Panc1 (cell line): ENCODE measurements at regions not wholly inside any gene's neighbourhood (a gene's known extent, or its start where the extent isn't known, plus 50 kb on each side); places are given as distances from the start of the nearest gene placed in this dataset.

Experiments used
- ATAC-seq: fragments of 200-7000 bp; cut with Tn5 transposase; 2 replicates; pipeline ENCODE4 v1.9.1; 2020; ENCODE audit warnings: mild to moderate bottlenecking, moderate library complexity
- BruUV-seq: library from RNA; stranded (reverse); fragments of 400-500 nt; replicated peaks from 2 replicates; lab custom pipeline; 2021; lab: Mats Ljungman, UMichigan
- CTCF ChIA-PET: fragments of 300-600 bp; sonication (Branson Sonifier 250); formaldehyde crosslinking; loops from one replicate; lab custom pipeline; 2022; ENCODE audit warnings: antibody characterized with exemption; lab: Charles Lee
- POLR2A ChIA-PET: fragments of 300-600 bp; sonication (Branson Sonifier 250); formaldehyde crosslinking; loops from one replicate; lab custom pipeline; 2022; ENCODE audit warnings: antibody characterized with exemption; lab: Charles Lee
- DNase-seq: peaks from one replicate; pipeline ENCODE4 v3.0.0-alpha.2; 2010; ENCODE audit warnings: low read depth, low spot score
- H3K27ac ChIP-seq: 2 replicates; pipeline ENCODE4 v1.5.1; 2011; ENCODE audit warnings: mild to moderate bottlenecking, low read length, inconsistent platforms
- H3K27me3 ChIP-seq: fragments of 200-500 bp; sonication (Bioruptor generic); 2 replicates; pipeline ENCODE4 v1.6.0; 2014; ENCODE audit warnings: low read length, inconsistent platforms; ENCODE audit not compliant: control insufficient read depth, insufficient read depth
- H3K36me3 ChIP-seq: fragments of 200-500 bp; sonication (Bioruptor generic); 2 replicates; pipeline ENCODE4 v1.5.1; 2014; ENCODE audit warnings: inconsistent platforms, mild to moderate bottlenecking, low read length, moderate library complexity; ENCODE audit not compliant: control insufficient read depth, insufficient read depth
- H3K4me1 ChIP-seq: 2 replicates; pipeline ENCODE4 v1.5.1; 2011; ENCODE audit warnings: inconsistent platforms, mild to moderate bottlenecking, low read length, moderate library complexity; ENCODE audit not compliant: control insufficient read depth, insufficient read depth
- H3K4me3 ChIP-seq, 2 experiments: 2 replicates each; pipeline ENCODE4 v1.5.1; 2011 to 2012; ENCODE audit warnings: low read depth in 2 of 2, low read length in 2 of 2, mild to moderate bottlenecking in 2 of 2, inconsistent platforms in 1 of 2, moderate library complexity in 1 of 2
- H3K9me3 ChIP-seq: fragments of 200-500 bp; sonication (Bioruptor generic); 2 replicates; pipeline ENCODE4 v1.5.1; 2014; ENCODE audit warnings: low read depth, mild to moderate bottlenecking, inconsistent platforms, low read length, moderate library complexity; ENCODE audit not compliant: control insufficient read depth, insufficient read depth
- CTCF ChIP-seq: fragments of 450-650 bp; IDR thresholded peaks from 2 replicates; pipeline ENCODE4 v1.5.1; 2017; ENCODE audit warnings: mild to moderate bottlenecking
- POLR2AphosphoS5 ChIP-seq: IDR thresholded peaks from 2 replicates; pipeline ENCODE4 v1.6.1; 2012; ENCODE audit warnings: mild to moderate bottlenecking, low read depth, low read length, moderate library complexity
- REST ChIP-seq, 2 experiments: IDR thresholded peaks; 2 replicates each; pipeline ENCODE4 v1.6.1; 2011 to 2012; ENCODE audit warnings: low read depth in 2 of 2, control low read depth in 1 of 2, low read length in 1 of 2, mild to moderate bottlenecking in 1 of 2, moderate library complexity in 1 of 2; ENCODE audit not compliant: insufficient read depth in 1 of 2
- SIN3A ChIP-seq: IDR thresholded peaks from 2 replicates; pipeline ENCODE4 v1.6.1; 2012; ENCODE audit warnings: low read depth, mild to moderate bottlenecking, low read length, moderate library complexity, borderline replicate concordance; ENCODE audit not compliant: insufficient read depth
- TCF7L2 ChIP-seq: IDR thresholded peaks from 2 replicates; pipeline ENCODE4 v1.6.1; 2011; ENCODE audit warnings: mild to moderate bottlenecking, low read depth, low read length, inconsistent platforms
- in situ Hi-C: cut with HindIII; loops from 2 replicates; pipeline ENCODE4 v1.10.0; 2016; ENCODE audit warnings: low sequenced_read_pairs, low pct_unique_long_range_greater_than_20kb
- intact Hi-C: fragments of 100-400 bp; cut with micrococcal nuclease; formaldehyde crosslinking; loops from one replicate; pipeline ENCODE4 v1.10.0; 2022; ENCODE audit not compliant: unreplicated experiment

- TF ChIP-seq REST (IDR thresholded peaks at IDR 0.05; ENCODE audit: insufficient read depth in 1 of 2, low read depth in 2 of 2, low read length in 1 of 2) = no peak
- in situ Hi-C loops = no loop called here
- DNase-seq = no peak
Observed at GRCh38 chr15:62449638-62450037, 284.6 kb upstream of the C2CD4B start.

GRCh38 chr15:62450061-62450460 is 285.0 kb upstream of the C2CD4B start:
- no peaks in the 10 kb centered on the region for H3K4me1 ChIP-seq
- ATAC-seq (no peak), DNase-seq (no peak)
- ChIA-PET CTCF (no interaction called here), POLR2A (interaction anchor here (0.7 kb wide), 1 partner anchor 55 kb away, joined by 7 read pairs; no protein-coding TSS in a partner anchor)
- no peak overlapping the region for H3K4me3 ChIP-seq
- no peaks in the 10 kb centered on the region for H3K36me3 ChIP-seq
- no peak overlapping the region for H3K27ac ChIP-seq
- in situ Hi-C loops = no loop called here
- intact Hi-C loops = no loop called here
- H3K9me3 ChIP-seq = no peaks in the 10 kb centered on the region
- no peaks in the 10 kb centered on the region for H3K27me3 ChIP-seq
- TF ChIP-seq TCF7L2 (no peak), SIN3A (no peak), POLR2AphosphoS5 (no peak), CTCF (no peak), REST (IDR thresholded peaks at IDR 0.05; ENCODE audit: insufficient read depth in 1 of 2, low read depth in 2 of 2, low read length in 1 of 2) (no peak)
- BruUV-seq = no TSS peak

More at GRCh38 chr15:62449638-62450037, 284.6 kb upstream of the C2CD4B start:
- intact Hi-C loops = no loop called here
- no TSS peak for BruUV-seq
- no peak for ATAC-seq
- no peaks in the 10 kb centered on the region for H3K4me1 ChIP-seq
- no peaks in the 10 kb centered on the region for H3K9me3 ChIP-seq
- H3K36me3 ChIP-seq = no peaks in the 10 kb centered on the region
- no peaks in the 10 kb centered on the region for H3K27me3 ChIP-seq
- no peak overlapping the region for H3K27ac ChIP-seq
- ChIA-PET CTCF (no interaction called here), POLR2A (no interaction called here)
- H3K4me3 ChIP-seq = no peak overlapping the region
